ENCODE measurements at regions not wholly inside any gene's neighbourhood (a gene's known extent, or its start where the extent isn't known, plus 50 kb on each side); places are given as distances from the start of the nearest gene placed in this dataset.
A peak's percentile ranks its signal among the peaks of the same experiment; 100 is the strongest.

DNA sequence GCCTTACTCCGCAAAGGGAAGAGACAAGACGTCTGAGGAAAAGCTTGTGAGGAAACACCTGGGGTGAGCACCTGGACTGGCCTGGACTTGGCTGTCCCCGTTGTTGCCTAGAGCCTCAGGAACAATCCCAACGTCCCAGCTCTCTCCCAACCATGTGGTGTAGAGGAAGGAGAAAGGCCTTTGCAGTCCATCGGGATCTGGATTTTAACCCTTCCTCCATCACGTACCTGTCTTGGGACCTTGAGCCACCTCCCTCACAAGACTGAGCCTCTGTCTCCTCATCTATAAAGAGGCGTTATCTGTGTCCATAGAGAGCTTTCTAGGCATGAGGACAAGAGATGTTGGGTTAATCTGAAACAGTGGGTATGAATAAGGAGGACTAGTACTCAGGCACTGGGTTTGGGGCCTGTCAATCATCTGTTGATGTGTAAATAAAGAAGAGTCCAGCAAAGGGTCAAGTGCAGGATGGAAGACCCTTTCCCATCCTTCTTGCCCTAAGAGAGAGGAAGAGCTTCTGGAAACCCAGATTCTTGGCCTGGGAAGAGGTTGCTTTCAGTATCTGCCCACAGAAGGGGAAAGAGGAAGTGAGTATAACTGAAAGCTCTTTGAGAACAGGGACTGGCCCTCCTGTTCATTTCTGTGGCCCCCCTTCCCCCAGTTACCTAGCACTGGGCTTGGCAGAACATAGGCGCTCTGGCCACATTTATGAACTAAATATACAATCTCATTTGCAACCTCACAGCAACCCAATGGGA, 137.1 kb downstream of the PJA1 start:
- DNase-seq (ENCODE audit: low read depth) = no peak

DNA sequence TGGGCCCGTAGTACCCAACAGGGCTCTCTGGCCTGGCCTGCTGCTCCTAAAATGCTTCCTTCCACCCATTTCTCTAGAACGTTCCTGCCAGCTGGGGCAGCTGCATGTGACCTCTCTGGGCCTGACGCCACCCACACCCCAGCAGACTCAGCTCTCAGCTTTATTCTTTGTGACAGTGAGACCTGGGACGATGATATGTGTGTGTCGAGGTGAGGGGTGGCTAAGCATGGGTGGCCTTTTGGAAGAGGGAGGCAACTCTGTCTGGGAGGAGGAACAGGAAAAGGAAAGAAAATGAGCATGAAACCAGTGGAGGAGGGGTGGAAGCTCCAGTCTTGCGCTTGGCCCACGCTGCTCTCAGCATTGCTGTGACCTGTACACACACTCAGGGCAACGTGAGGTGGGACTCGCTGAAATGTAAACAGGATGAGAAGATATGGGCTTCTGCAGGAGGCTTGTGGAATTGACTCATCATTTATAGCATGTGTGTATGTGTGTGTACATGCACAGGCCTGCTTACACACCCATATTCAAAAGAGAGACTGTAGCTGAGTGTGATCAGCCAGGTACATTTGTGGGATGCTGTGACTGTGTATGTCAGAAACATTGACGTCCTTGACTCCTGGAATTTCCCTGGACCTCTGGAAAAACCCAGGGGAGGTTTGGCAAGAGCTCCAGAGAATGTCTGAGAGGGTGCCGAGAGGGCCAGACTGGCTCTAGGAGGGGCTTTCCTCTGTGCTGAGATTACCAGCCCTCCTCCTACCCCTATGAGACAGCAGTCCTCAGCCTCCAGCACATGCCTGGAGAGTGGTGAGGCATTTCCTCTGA, 137.9 kb downstream of the PJA1 start:
- DNase-seq (ENCODE audit: low read depth) = no peak

DNA sequence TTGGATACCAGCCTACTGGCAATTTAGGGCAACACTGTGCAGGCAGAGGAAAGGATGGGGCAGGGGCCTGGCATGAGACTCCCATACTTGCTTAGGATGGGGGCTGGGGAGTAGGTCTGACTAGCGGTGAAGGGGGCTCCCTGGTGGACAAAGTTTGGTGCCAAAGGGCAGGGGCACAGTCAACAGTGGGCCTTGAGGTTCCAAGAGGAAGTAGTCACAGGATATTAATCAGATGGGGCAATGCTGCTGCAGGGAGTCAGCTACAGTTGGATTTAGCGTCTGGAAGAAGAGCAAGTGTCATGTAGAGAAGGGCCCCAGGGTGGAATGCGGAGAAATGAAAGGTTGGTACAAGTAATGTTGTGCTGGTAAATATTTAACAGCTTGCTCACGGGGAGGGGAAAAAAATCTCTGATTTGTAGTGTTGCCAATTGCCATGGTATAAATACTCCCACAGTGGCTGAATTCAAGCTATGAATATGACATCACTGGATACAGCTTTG, 139.4 kb downstream of the PJA1 start:
- DNase-seq (ENCODE audit: low read depth) = no peak

DNA sequence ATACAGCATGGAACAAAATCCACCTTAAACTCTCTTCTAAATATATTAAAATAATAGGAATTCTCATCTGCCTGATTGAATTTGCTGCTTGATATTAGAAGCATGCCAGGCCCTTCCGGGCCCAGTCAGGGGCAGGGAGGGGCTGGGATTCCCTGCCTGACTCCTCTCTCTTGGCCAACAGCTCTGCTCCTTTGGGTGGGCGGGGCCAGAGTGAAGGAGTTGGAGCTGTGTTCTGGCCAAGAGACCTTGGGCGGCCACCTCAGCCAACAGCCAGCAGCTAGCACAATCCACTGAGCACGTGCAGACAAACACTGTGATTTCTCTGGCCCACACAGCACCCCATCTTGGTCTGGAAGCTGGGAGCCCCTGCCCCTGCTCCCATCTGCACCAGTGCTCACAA, 140.3 kb downstream of the PJA1 start:
- DNase-seq (ENCODE audit: low read depth) = peak; percentile 2

- no peak for DNase-seq (ENCODE audit: low read depth)
These were observed 141.0 kb downstream of the PJA1 start for GRCh38 chrX:69024161-69024736.

DNA sequence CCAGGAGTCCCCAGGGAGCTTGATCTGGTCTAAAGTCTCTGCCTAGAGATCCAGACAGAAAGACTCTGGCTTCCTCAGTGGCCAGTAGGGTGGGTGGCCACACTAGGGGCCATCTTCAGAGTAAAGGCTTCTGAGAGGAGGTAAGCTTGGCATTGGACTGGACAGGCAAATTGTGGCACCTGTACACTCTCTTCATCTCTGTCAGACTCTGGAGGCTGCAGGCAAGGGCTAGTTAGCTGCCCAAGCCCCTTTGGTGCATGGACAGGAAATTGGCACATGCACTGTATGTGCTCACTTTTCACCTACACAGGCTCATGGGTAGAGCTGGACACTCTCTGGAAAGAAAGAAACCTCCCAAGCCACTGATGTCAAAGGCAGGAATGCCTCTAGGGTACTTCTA, 142.8 kb downstream of the PJA1 start:
- no peak for DNase-seq (ENCODE audit: low read depth)

DNA sequence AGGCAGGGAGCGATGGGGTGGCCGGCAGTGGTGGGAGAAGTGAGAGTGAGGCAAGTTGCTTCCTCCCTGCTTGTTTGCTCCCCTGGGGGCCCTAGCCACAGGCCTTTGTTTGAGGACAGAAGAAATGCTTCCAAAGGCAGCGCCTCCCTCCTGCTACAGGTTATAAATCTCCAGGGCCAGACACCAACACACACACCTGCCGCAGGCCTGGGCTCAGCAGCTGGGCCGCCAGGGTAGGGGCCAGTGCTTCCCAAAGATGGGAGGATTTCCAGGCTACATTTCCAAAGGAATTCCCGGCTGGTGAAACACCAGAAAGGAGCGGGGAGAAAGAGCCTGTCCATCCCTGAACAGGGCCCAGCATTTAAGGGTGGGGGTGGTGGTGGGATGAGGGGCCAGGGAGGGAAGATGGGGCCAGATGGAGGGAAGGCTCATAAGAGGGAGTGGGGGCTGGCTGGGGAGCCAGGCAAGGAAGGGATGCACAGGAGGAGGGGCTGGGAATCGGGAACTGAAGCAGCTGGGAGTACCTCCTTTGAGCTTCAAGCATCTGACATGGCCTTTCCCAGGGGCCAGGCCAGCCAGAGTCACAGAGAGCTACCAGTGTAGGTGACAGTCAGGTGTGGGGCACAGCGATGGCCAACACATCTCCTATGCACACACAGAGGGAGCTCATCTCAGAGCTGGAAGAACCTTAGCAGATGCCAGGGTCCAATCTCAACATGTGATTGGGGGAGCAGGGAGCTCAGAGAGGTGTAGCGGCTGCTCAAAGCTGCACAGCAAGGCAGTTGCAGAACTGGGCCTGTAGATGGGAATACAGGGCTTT, 143.9 kb downstream of the PJA1 start:
- no peak for DNase-seq (ENCODE audit: low read depth)

- DNase-seq (ENCODE audit: low read depth) = no peak
These were observed 144.9 kb downstream of the PJA1 start for GRCh38 chrX:69020316-69020715.

DNA sequence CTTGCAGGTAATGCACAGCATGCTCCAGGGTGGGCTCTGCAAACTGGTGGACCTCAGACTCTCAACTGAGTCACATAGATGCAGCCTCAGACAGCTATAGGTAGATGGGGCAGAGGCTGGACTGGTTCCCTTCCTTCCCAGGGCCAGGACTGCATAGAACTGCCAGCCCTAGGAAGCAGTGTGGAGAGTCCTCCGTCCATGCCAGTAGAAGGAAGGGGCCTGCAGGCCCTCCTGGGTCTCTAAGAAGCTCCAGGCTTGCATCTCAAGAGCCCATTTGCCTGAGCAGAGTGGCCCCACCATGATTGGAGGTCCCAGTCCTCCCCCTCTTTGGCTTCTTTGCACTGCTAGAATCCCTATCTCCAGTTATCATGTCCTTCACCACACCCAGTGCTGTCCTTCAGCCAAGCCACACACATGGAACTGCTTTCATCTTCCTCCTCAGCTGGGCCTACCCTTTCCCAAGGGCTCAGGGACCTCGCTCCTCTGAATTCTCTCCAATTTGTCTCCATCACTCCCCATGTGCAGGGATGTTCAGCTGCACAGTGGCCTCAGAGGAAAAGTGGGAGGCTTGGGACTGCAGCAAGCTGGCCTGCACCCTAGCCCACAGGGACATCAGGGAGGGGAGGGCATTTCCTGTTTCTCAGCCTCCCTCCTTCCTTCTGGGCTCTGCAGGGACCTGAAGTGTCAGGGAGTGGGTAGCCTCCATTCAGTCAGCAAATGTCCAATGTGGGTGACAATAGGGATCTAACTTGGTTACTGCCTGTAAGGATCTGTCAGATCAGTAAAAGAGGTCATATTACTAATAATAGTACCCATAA, 146.0 kb downstream of the PJA1 start:
- DNase-seq (ENCODE audit: low read depth) = no peak

DNA sequence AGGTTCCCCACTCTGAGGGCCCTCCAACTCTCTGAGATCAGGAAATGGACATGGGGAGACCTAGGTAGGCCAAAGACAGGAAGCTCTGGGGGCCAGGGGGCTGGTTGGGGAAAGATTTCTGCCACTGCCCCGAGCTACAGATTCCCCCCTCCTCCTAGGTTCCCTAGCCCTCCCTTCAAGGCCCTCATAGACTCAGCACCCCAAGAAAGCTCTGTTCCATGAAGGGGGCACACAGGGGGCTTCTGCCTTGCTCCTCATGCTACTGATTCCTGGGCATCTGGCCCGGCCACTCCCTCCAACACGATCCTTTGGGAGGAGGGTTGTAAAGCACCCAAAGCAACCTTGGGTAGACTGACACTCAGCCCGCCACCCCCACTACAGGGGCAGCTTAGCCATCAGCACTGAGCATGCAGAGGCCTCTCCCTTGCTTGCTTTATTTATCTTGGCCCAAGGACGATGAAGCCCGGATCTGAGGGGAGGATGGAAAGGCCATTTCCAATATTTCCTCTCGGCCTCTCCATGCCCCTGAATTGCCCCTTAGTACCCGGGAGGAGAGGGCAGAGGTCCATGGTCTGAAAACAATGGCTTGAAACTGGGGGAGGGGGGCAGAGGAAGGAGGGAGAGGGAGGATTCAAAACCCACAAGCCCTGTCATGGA, 146.7 kb downstream of the PJA1 start:
- DNase-seq (ENCODE audit: low read depth) = no peak

- DNase-seq (ENCODE audit: low read depth) = no peak
These were observed 148.8 kb downstream of the PJA1 start for GRCh38 chrX:69016293-69016941.

DNA sequence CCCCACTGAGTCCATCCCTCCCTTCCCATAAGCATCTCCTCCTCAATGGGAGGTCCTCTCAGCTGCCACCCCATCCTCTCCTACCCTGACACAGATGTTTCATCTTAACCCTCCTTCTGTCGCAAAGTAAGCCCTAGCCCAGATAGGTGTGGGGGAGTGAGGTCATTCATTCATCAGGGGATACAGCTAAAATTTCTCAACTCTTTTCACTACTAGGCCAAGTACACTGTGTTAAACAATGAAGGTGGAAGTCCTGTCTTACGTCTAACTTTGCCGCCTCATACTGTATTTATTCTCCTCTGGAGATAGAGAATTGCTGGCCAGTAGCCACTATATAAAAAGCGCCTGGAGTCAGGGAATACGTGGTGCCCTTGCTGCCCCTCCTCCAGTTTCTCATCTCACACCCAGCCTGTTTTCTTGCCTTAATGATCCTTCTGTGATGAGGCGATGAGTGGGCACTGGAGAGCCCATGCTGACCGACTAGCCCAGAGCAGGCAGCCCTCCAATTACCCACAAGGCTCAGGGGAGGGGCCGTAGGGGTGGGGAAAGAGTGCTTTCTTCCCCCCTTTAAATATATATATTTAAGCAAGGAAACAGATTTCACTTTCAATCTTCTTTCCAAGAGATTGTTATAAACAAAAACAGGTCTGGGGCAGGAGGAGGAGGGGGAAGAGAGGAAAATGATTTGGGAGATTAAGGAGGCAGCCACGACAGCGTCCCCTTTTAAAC, 149.5 kb downstream of the PJA1 start:
- DNase-seq (ENCODE audit: low read depth) = no peak

DNA sequence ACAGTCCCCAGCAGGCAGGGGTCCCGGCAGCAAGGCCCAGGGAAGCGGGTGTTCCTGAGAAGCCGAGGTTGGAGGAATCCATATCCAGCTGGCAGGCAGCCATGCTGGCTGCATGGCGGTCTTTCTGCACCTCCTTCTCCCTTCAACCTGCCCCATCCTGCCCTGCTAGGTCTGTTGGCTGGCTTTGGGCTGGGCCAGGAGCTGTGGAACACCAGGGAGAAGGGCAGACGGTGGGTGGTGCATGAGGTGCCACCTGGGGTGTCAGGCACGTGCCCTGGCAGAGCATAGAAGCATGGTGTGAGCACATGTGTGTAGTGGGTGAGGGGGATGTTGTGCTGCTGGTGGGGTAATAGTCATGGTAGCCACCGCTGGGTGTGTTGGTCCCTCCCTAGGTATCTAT, 150.1 kb downstream of the PJA1 start:
- no peak for DNase-seq (ENCODE audit: low read depth)

DNA sequence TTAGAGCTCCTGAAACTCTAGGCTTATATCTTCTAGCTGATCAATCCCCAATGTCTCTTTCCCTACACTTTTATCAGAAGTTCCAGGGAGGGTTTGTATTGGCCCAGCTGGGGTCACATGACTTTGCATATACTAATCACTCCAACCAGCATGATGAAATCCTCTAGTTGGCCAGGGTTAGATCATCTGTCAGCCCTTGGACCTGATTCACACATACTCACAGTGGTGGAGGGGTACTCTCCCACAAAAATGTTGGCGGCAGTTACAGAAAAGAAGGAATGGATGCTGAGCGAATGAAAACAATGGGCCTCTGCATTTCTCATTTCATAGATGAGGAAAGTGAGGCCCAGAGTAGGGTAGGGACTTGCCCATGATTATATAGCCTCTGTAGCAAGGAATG, 151.1 kb downstream of the PJA1 start:
- no peak for DNase-seq (ENCODE audit: low read depth)

DNA sequence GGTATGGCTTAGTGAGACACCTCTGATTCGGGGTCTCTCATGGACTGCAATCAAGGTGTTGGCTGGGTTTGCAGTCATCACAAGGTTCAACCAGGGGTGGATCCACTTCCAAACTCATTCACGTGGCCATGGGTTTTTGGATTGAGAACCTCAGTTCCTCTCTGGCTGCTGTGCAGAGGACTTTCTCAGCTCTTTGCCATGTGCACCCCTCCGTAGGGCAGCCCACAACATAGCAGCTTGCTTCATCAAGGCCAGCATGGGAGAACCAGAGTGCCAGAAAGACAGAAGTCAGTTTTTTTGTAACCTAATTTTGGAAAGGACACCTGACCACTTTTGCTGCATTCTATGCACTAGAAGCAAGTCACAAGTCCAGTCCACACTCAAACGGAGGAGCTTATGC, 154.9 kb downstream of the PJA1 start:
- DNase-seq (ENCODE audit: low read depth) = no peak

DNA sequence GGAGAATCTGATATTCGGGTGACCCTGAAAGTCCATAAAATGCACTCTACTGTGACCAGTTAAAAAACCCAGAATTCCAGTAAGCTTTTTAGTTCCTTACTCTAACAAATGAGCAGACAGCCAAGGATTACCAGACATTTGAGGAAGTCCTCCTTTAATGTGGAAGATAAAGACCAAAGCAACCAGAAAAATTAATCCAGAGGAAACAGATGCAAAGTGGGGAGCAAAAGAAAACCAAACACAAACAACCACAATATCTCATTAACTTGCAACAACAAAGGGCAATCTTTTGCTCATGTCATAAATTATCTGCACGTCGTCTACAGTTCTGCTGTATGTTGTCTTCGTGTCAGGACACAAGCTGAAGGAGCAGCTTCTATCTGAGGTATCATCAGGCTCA, 164.4 kb downstream of the PJA1 start:
- no peak for DNase-seq (ENCODE audit: low read depth)

GRCh38 chrX:68999931-69000330, 165.3 kb downstream of the PJA1 start:
- no peak for DNase-seq (ENCODE audit: low read depth)

DNA sequence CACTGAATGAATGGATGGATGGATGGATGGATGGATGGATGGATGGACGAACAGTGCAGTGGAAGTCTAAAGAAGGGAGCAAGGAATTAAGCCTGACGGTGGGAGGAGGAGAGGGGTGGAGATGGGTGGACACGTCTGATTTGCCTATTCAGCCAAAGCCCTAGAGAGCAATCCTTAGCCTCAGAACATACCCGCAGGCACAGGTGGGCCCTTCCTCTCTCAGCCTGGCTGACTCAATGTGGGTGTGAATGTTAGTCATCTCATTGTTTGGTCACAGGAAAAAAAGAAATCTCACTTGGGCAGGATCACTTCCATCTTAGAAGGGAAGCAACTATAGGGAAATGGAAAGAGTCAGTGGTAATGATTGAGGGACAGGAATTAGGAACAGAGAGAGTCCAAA, 165.9 kb downstream of the PJA1 start:
- DNase-seq (ENCODE audit: low read depth) = peak; percentile 55

DNA sequence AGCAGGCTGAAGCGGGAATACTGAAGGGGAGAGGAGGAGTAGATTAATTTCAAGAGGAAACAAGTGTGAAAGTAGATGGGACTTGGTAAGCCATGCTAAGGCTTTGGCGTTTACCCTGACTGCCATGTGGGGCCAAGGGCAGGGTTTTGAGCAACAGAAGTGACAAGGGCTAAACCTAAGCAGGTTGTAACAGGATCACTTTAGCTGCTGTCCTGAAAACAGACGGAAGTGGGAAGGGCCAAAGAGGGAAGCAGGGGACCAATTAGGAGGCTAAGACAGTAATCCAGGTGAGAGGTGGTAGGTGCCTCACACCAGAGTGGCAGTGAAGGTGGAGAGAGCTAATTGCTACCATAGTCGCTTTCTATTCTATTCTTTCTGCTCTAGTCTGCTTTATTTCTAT, 166.5 kb downstream of the PJA1 start:
- no peak for DNase-seq (ENCODE audit: low read depth)

All from myocyte (in vitro differentiated cells).